RWPE1 (cell line): ENCODE measurements at regions not wholly inside any gene's neighbourhood (a gene's known extent, or its start where the extent isn't known, plus 50 kb on each side); places are given as distances from the start of the nearest gene placed in this dataset.

Source experiments
- CTCF ChIA-PET: fragments of 350-600 bp; sonication (Branson Sonifier 250); formaldehyde crosslinking; extraction: SDS; loops from one replicate; lab custom pipeline; 2021; lab: Yijun Ruan, JAX
- POLR2A ChIA-PET: fragments of 400-600 bp; formaldehyde crosslinking; extraction: SDS; loops from one replicate; lab custom pipeline; 2020; ENCODE audit warnings: antibody characterized with exemption; ENCODE audit not compliant: low non-redundant PET; lab: Yijun Ruan, JAX
- DNase-seq: peaks from one replicate; pipeline ENCODE4 v3.0.0; 2012; ENCODE audit warnings: low spot score
- H3K27ac ChIP-seq: fragments of 450-650 bp; 2 replicates; pipeline ENCODE4 v1.5.1; 2017
- TF ChIP-seq, protein P1 (sequence below): fragments of 450-650 bp; conservative IDR thresholded peaks from 2 replicates; pipeline ENCODE4 v1.5.1; 2017; ENCODE audit warnings: low read depth, mild to moderate bottlenecking

DNA sequence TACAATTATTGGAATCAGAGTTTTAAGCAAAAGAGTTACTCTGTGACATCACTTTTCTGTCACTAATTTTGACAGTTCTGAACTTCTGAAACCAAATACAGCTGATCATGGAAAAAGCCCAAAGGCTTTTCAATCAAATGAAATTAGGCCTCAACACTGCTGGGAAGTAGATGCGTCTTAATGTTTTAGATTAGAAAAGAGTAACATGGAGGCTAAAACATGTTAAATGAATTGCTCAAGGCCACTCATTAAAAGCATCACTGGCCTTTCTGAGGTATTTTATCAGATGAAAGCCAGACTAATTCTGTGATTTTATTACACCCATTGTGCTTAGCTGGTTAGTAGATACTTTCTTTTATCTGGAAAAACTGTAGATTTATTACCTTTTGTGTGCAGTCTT lies 672.6 kb downstream of the CENPC start:
- CTCF ChIA-PET = interaction anchor here (0.7 kb wide), 1 partner anchor 210 kb away, joined by 3 read pairs; no protein-coding TSS in a partner anchor
- TF ChIP-seq, protein P1, sequence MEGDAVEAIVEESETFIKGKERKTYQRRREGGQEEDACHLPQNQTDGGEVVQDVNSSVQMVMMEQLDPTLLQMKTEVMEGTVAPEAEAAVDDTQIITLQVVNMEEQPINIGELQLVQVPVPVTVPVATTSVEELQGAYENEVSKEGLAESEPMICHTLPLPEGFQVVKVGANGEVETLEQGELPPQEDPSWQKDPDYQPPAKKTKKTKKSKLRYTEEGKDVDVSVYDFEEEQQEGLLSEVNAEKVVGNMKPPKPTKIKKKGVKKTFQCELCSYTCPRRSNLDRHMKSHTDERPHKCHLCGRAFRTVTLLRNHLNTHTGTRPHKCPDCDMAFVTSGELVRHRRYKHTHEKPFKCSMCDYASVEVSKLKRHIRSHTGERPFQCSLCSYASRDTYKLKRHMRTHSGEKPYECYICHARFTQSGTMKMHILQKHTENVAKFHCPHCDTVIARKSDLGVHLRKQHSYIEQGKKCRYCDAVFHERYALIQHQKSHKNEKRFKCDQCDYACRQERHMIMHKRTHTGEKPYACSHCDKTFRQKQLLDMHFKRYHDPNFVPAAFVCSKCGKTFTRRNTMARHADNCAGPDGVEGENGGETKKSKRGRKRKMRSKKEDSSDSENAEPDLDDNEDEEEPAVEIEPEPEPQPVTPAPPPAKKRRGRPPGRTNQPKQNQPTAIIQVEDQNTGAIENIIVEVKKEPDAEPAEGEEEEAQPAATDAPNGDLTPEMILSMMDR = no peak
- POLR2A ChIA-PET = no interaction called here
- no peak overlapping the region for H3K27ac ChIP-seq
- DNase-seq = no peak

DNA sequence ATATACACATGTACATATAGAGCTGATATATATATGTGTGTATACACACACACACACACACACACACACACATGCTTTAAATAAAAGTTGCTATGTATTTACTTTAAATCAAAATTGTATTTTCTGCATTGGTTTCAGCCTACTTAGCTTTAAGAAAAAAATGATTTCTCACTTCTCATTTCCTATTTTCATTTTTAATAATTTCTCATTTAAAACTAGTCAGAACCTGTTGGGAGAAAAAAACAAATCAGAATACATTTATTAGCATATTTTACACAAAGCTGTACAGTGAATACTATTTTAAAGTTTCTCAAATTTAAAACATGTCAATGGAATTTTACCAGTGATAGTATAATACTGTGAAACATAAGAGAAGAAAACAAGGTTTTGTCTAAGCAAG lies 681.8 kb downstream of the CENPC start:
- TF ChIP-seq, protein P1 = no peak
- POLR2A ChIA-PET = no interaction called here
- no peak overlapping the region for H3K27ac ChIP-seq
- CTCF ChIA-PET = no interaction called here
- no peak for DNase-seq

DNA sequence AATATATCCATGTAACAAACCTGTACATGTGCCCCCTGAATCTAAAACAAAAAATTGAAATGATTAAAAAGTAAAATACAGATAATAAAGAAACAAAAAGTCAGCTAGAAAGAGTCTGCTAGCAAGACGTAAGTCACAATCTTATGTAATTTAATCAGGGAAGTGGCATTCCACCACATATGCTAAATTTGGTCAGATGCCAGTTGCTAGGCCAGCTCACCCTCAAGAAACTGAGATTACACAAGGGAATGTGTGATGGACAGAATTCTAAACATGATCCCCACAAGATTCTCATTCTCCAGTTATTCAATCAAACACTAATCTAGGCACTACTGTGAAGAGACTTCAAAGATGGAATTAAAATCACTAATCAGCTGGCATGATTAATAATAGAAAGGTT lies 689.3 kb downstream of the CENPC start:
- CTCF ChIA-PET = no interaction called here
- POLR2A ChIA-PET = no interaction called here
- TF ChIP-seq, protein P1 = no peak
- DNase-seq = no peak
- no peak overlapping the region for H3K27ac ChIP-seq

DNA sequence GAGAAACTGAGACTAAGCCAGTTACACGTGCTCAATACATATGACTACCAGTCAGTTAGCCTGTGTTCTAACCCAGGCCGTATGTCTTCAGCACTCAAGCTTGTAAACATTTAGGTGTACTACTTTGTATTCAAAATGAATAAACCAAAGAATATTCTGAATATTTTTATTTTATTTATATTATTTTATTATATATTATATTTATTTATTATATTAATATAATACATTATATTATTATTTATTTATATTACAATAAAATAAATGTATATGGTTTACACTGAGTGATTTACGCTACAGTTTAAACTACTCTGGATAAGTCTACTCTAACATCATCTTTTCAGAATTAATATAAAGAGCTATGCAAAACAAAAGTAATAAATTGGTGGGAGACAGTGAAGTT lies 691.5 kb downstream of the CENPC start:
- POLR2A ChIA-PET = no interaction called here
- no peak for DNase-seq
- no peak overlapping the region for H3K27ac ChIP-seq
- CTCF ChIA-PET = no interaction called here
- TF ChIP-seq, protein P1 = no peak

DNA sequence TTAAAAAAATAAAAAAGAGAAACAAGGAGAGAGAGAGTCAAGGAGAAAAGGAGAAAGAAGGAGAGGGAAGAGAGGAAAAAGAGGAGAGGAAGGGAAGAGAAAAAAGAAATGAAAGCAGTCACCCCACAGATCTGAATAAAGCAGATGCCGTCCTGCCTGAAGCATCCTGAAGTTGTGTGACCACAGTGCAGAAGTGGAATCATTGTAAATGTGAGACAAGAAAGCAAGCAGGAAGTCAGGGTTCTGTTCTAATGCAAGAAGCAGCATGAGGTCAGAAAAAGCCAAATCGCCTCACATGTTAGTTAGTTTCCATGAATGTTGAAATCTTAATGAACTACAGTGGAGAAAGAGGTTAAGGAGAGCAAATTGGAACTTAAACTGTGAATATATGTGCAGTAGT lies 692.5 kb downstream of the CENPC start:
- TF ChIP-seq, protein P1 = no peak
- POLR2A ChIA-PET = no interaction called here
- CTCF ChIA-PET = no interaction called here
- no peak overlapping the region for H3K27ac ChIP-seq
- DNase-seq = no peak

DNA sequence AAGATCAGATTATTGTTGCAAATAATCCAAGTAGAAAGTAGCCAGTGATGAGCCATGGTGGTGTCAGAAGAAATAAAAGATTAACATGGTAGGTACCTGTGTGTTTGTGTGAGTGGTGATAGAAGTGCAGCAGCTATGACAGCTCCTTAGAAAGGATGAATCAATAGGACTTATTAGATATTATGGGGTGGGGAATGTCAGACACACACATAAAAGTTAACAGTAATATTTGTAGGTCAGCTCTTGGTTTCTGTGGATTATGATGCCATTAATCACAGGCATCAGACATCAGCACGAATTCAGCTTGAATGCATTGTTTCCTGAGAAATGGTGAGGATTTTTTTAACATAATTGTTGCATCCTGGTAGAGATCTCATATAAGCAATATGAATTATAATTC lies 695.7 kb downstream of the CENPC start:
- no peak overlapping the region for H3K27ac ChIP-seq
- ChIA-PET CTCF (interaction anchor here (0.5 to 0.7 kb wide), 2 partner anchors 20 to 311 kb away, joined by 4 read pairs; no protein-coding TSS in a partner anchor), POLR2A (no interaction called here)
- TF ChIP-seq, protein P1 = no peak
- DNase-seq = no peak

DNA sequence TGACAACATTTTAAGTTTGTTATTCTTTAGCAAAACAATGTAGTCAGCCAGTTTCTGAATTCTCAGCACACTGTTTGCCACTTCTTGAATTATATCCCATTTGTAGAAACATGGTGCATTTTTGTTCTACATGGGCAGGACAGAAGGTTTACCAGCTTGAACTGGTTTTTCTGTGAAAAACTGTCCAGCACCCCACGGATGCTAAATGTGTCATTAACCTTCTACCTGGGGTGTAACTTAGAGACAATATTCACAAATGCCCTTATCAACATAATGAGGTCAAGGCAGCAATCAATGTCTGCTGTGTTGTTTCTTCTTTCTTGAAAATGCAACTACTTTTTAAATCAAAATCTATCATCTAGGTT lies 702.6 kb downstream of the CENPC start:
- ChIA-PET POLR2A (no interaction called here), CTCF (no interaction called here)
- no peak for DNase-seq
- H3K27ac ChIP-seq = no peak overlapping the region
- TF ChIP-seq, protein P1 = no peak
